PC-3 (cell line): ENCODE measurements at regions not wholly inside any gene's neighbourhood (a gene's known extent, or its start where the extent isn't known, plus 50 kb on each side); places are given as distances from the start of the nearest gene placed in this dataset.
A peak's percentile ranks its signal among the peaks of the same experiment; 100 is the strongest.

Experiments
- ATAC-seq: fragments of 200-7000 bp; cut with Tn5 transposase; 2 replicates; pipeline ENCODE4 v1.9.1; 2020; ENCODE audit warnings: mild to moderate bottlenecking, moderate library complexity
- BruUV-seq: library from RNA; stranded (reverse); fragments of 400-500 nt; replicated peaks from 2 replicates; lab custom pipeline; 2021; lab: Mats Ljungman, UMichigan
- CTCF ChIA-PET: fragments of 300-600 bp; sonication (Branson Sonifier 250); formaldehyde crosslinking; loops from one replicate; lab custom pipeline; 2022; ENCODE audit warnings: antibody characterized with exemption; lab: Charles Lee
- POLR2A ChIA-PET: fragments of 300-600 bp; sonication (Branson Sonifier 250); formaldehyde crosslinking; loops from one replicate; lab custom pipeline; 2022; ENCODE audit warnings: antibody characterized with exemption; ENCODE audit not compliant: unreplicated experiment; lab: Charles Lee
- DNase-seq: peaks from one replicate; pipeline ENCODE4 v3.0.0-alpha.2; 2015
- H2AFZ ChIP-seq: fragments of 300-600 bp; sonication (generic); 2 replicates; pipeline ENCODE4 v1.6.0; 2016; ENCODE audit warnings: antibody characterized with exemption, low read length
- H3F3A ChIP-seq: fragments of 300-600 bp; sonication (generic); one replicate; pipeline ENCODE4 v1.6.0; 2017; ENCODE audit warnings: antibody characterized with exemption, low read length, control low read depth, mild to moderate bottlenecking; ENCODE audit not compliant: unreplicated experiment
- H3K27ac ChIP-seq: fragments of 300-600 bp; sonication (generic); 2 replicates; pipeline ENCODE4 v1.5.1; 2016; ENCODE audit warnings: mild to moderate bottlenecking, low read length
- H3K27me3 ChIP-seq: fragments of 300-600 bp; sonication (generic); 2 replicates; pipeline ENCODE4 v1.6.1; 2016; ENCODE audit warnings: low read length, mixed read lengths
- H3K36me3 ChIP-seq: fragments of 300-600 bp; sonication (generic); 2 replicates; pipeline ENCODE4 v1.6.1; 2016; ENCODE audit warnings: low read depth, mixed run types, low read length, mixed read lengths
- H3K4me1 ChIP-seq: fragments of 300-600 bp; sonication (generic); 2 replicates; pipeline ENCODE4 v1.5.1; 2016; ENCODE audit warnings: low read length; ENCODE audit not compliant: insufficient read depth
- H3K4me2 ChIP-seq: fragments of 300-600 bp; sonication (generic); 2 replicates; pipeline ENCODE4 v1.6.0; 2016; ENCODE audit warnings: low read length
- H3K4me3 ChIP-seq: fragments of 300-600 bp; sonication (generic); 2 replicates; pipeline ENCODE4 v1.5.1; 2016; ENCODE audit warnings: mild to moderate bottlenecking, low read length, mixed read lengths
- H3K79me2 ChIP-seq: fragments of 300-600 bp; sonication (generic); 2 replicates; pipeline ENCODE4 v1.6.1; 2017; ENCODE audit warnings: low read length, mixed read lengths
- H3K9ac ChIP-seq: fragments of 300-600 bp; sonication (generic); 2 replicates; pipeline ENCODE4 v1.6.0; 2016; ENCODE audit warnings: mild to moderate bottlenecking, low read length
- H3K9me2 ChIP-seq: fragments of 300-600 bp; sonication (generic); replicated peaks from 2 replicates; pipeline ENCODE4 v1.6.1; 2016; ENCODE audit warnings: mixed run types, low read length, mixed read lengths
- H3K9me3 ChIP-seq: fragments of 300-600 bp; sonication (generic); 2 replicates; pipeline ENCODE4 v1.6.1; 2016; ENCODE audit warnings: low read length, mixed read lengths
- H4K20me1 ChIP-seq: fragments of 300-600 bp; sonication (generic); 2 replicates; pipeline ENCODE4 v1.6.1; 2016; ENCODE audit warnings: low read length, mixed read lengths
- CTCF ChIP-seq: fragments of 300-600 bp; sonication (generic); conservative IDR thresholded peaks from 2 replicates; pipeline ENCODE4 v1.5.1; 2017; ENCODE audit warnings: antibody characterized with exemption, low read depth, mild to moderate bottlenecking, low read length
- EZH2 ChIP-seq: fragments of 300-600 bp; sonication (generic); IDR thresholded peaks from one replicate; pipeline ENCODE4 v1.6.1; 2017; ENCODE audit warnings: antibody characterized with exemption, mild to moderate bottlenecking, low read length; ENCODE audit not compliant: unreplicated experiment
- EZH2phosphoT487 ChIP-seq: fragments of 300-600 bp; sonication (generic); IDR thresholded peaks from 2 replicates; pipeline ENCODE4 v1.6.1; 2018; ENCODE audit warnings: mild to moderate bottlenecking, antibody characterized with exemption, low read length, borderline replicate concordance
- intact Hi-C: fragments of 100-400 bp; cut with micrococcal nuclease; formaldehyde crosslinking; loops from 2 replicates; pipeline ENCODE4 v1.9.0; 2023

GRCh38 chr7:16212610-16213009 is 208.7 kb downstream of the CRPPA start:
- TF ChIP-seq CTCF = no peak
- TF ChIP-seq EZH2 = no peak
- no peak for TF ChIP-seq EZH2phosphoT487
- no peaks in the 10 kb centered on the region for H4K20me1 ChIP-seq
- H3K79me2 ChIP-seq = no peaks in the 10 kb centered on the region
- H3K4me2 ChIP-seq = no peak overlapping the region
- H3K27ac ChIP-seq = no peak overlapping the region
- no TSS peak for BruUV-seq
- no peaks in the 10 kb centered on the region for H3K9me3 ChIP-seq
- ATAC-seq = no peak; the same call in none of the 2 replicates
- intact Hi-C loops = no loop called here
- POLR2A ChIA-PET = no interaction called here
- H3K36me3 ChIP-seq = no peaks in the 10 kb centered on the region
- CTCF ChIA-PET = no interaction called here
- no peaks in the 10 kb centered on the region for H3K27me3 ChIP-seq
- DNase-seq = peak; percentile 10
- H3K4me1 ChIP-seq = no peaks in the 10 kb centered on the region
- no peaks in the 10 kb centered on the region for H3F3A ChIP-seq
- H3K4me3 ChIP-seq = no peak overlapping the region
- H3K9ac ChIP-seq = no peak overlapping the region
- H3K9me2 ChIP-seq = no peaks in the 10 kb centered on the region
- no peak overlapping the region for H2AFZ ChIP-seq

GRCh38 chr7:16212032-16212431 is 209.3 kb downstream of the CRPPA start:
- no peaks in the 10 kb centered on the region for H3F3A ChIP-seq

More at GRCh38 chr7:16212032-16212431, 209.3 kb downstream of the CRPPA start:
- H3K9ac ChIP-seq = no peak overlapping the region
- H3K79me2 ChIP-seq = no peaks in the 10 kb centered on the region
- H4K20me1 ChIP-seq = no peaks in the 10 kb centered on the region
- POLR2A ChIA-PET = no interaction called here
- no peaks in the 10 kb centered on the region for H3K27me3 ChIP-seq
- no peak for TF ChIP-seq EZH2
- no peak for TF ChIP-seq CTCF
- no peak for TF ChIP-seq EZH2phosphoT487
- no peaks in the 10 kb centered on the region for H3K4me1 ChIP-seq
- H2AFZ ChIP-seq = no peak overlapping the region
- H3K36me3 ChIP-seq = no peaks in the 10 kb centered on the region
- no peak overlapping the region for H3K4me2 ChIP-seq
- CTCF ChIA-PET = no interaction called here
- H3K27ac ChIP-seq = no peak overlapping the region
- no peak overlapping the region for H3K4me3 ChIP-seq
- intact Hi-C loops = no loop called here
- H3K9me3 ChIP-seq = no peaks in the 10 kb centered on the region
- no TSS peak for BruUV-seq
- ATAC-seq (no peak), DNase-seq (no peak)
- no peaks in the 10 kb centered on the region for H3K9me2 ChIP-seq
